ENCODE measurements at regions not wholly inside any gene's neighbourhood (a gene's known extent, or its start where the extent isn't known, plus 50 kb on each side); places are given as distances from the start of the nearest gene placed in this dataset.

DNA sequence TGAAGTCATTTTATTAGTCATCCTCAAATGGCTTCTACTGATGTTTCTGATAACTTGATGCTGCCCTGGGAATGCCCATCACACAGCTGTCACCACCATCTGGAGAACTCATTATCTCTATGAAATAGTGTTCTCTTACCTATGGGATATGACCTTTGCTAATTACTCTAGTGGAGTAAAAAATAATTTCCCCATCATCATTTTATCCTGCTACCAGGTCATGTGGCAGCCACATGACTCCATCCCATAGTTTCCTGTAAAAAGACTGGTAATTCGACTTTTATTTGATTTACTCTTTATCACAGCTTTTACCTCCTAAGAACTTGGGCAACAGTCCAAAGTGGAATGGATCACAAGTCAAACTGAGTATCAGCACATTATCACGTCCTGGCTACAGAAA lies 76.1 kb upstream of the USP25 start:
- TF ChIP-seq, protein P1, sequence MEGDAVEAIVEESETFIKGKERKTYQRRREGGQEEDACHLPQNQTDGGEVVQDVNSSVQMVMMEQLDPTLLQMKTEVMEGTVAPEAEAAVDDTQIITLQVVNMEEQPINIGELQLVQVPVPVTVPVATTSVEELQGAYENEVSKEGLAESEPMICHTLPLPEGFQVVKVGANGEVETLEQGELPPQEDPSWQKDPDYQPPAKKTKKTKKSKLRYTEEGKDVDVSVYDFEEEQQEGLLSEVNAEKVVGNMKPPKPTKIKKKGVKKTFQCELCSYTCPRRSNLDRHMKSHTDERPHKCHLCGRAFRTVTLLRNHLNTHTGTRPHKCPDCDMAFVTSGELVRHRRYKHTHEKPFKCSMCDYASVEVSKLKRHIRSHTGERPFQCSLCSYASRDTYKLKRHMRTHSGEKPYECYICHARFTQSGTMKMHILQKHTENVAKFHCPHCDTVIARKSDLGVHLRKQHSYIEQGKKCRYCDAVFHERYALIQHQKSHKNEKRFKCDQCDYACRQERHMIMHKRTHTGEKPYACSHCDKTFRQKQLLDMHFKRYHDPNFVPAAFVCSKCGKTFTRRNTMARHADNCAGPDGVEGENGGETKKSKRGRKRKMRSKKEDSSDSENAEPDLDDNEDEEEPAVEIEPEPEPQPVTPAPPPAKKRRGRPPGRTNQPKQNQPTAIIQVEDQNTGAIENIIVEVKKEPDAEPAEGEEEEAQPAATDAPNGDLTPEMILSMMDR (conservative IDR thresholded peaks at IDR 0.05; ENCODE audit: low read length): no peak
- TF ChIP-seq EZH2phosphoT487 (IDR thresholded peaks at IDR 0.05; ENCODE audit: borderline replicate concordance): no peak
